Gastrocnemius medialis (tissue), 4 donors: ENCODE measurements at regions not wholly inside any gene's neighbourhood (a gene's known extent, or its start where the extent isn't known, plus 50 kb on each side); places are given as distances from the start of the nearest gene placed in this dataset.

Source experiments
- ATAC-seq, 2 donors: fragments of 150-250 bp; one replicate each; pipeline ENCODE4 v1.9.1; 2016
- DNase-seq, 2 donors: peaks; one replicate each; pipeline ENCODE4 v3.0.0-alpha.2; 2019
- H3K27ac ChIP-seq, 4 donors: fragments of 200-600 bp; sonication (generic); 1 replicate in 1 of 4; 2 replicates in 3 of 4; pipeline ENCODE4 v1.5.1; 2016 to 2018; ENCODE audit warnings: mild to moderate bottlenecking in 2 of 4, moderate library complexity in 1 of 4
- H3K27me3 ChIP-seq, 3 donors: fragments of 200-600 bp; sonication (generic) in 2 of 3; 1 replicate in 1 of 3; 2 replicates in 2 of 3; pipeline versions ENCODE4 v1.5.1 to v1.6.0; 2016 to 2019; ENCODE audit warnings: mild to moderate bottlenecking in 1 of 3, moderate library complexity in 1 of 3
- H3K36me3 ChIP-seq, 2 donors: fragments of 200-600 bp; sonication (generic) in 1 of 2; one replicate each; pipeline ENCODE4 v1.5.1; 2017 to 2018
- H3K4me1 ChIP-seq, 2 donors: fragments of 200-600 bp; sonication (generic) in 1 of 2; one replicate each; pipeline ENCODE4 v1.5.1; 2016 to 2017; ENCODE audit warnings: mild to moderate bottlenecking in 2 of 2
- H3K4me3 ChIP-seq, 4 donors: fragments of 200-600 bp; sonication (generic) in 3 of 4; 1 replicate in 1 of 4; 2 replicates in 3 of 4; pipeline ENCODE4 v1.5.1; 2016 to 2019; ENCODE audit warnings: mild to moderate bottlenecking in 2 of 4
- H3K9me3 ChIP-seq, 3 donors: fragments of 200-600 bp; sonication (generic) in 2 of 3; 1 replicate in 1 of 3; 2 replicates in 2 of 3; pipeline ENCODE4 v1.5.1; 2016 to 2019
- CTCF ChIP-seq, 5 experiments: fragments of 450-650 bp in 3 of 5; fragments of 200-600 bp in 2 of 5; sonication (generic) in 2 of 5; IDR thresholded peaks in 4 of 5; conservative IDR thresholded peaks in 1 of 5; 1 replicate in 4 of 5; 2 replicates in 1 of 5; pipeline ENCODE4 v1.5.1; 2016 to 2019; ENCODE audit warnings: antibody characterized with exemption in 5 of 5, mild to moderate bottlenecking in 3 of 5, moderate library complexity in 3 of 5
- POLR2A ChIP-seq, 2 donors: fragments of 450-650 bp; IDR thresholded peaks; one replicate each; pipeline ENCODE4 v1.6.1; 2017; ENCODE audit warnings: antibody characterized with exemption in 2 of 2, mild to moderate bottlenecking in 2 of 2, moderate library complexity in 2 of 2
- in situ Hi-C, 4 donors: fragments of 200-750 bp; cut with MboI; loops; one replicate each; pipeline versions ENCODE4 v1.15.0 to v1.8.0; 2017; ENCODE audit warnings: low sequenced_read_pairs in 4 of 4
- intact Hi-C: fragments of 100-400 bp; cut with DNase I; formaldehyde crosslinking; loops from one replicate; pipeline ENCODE4 v1.15.1; 2023; ENCODE audit warnings: low total_unique reads

GRCh38 chr6:113317891-113318574 is 539.1 kb upstream of the MARCKS start:
- in situ Hi-C loops (loop anchor here in 1 of 4 donors (25.0 kb wide), 1 partner anchor 544 kb away; the partner anchor contains the start of gene MARCKS), intact Hi-C loops (no loop called here)
- H3K27ac ChIP-seq, result no peak overlapping the region
- TF ChIP-seq POLR2A (IDR thresholded peaks at IDR 0.05) (no peak), CTCF (IDR thresholded peaks at IDR 0.05 in 4 of 5, conservative IDR thresholded peaks at IDR 0.05 in 1 of 5) (no peak)
- no peaks in the 10 kb centered on the region for H3K27me3 ChIP-seq
- no peaks in the 10 kb centered on the region for H3K9me3 ChIP-seq
- H3K36me3 ChIP-seq, result no peaks in the 10 kb centered on the region
- no peak for DNase-seq
- H3K4me3 ChIP-seq, result no peak overlapping the region
- ATAC-seq, result no peak
- H3K4me1 ChIP-seq, result no peaks in the 10 kb centered on the region

- ATAC-seq (no peak), DNase-seq (no peak)
- H3K9me3 ChIP-seq, result no peaks in the 10 kb centered on the region
- H3K4me1 ChIP-seq, result no peaks in the 10 kb centered on the region
- in situ Hi-C loops, result loop anchor here in 1 of 4 donors (25.0 kb wide), 1 partner anchor 544 kb away; the partner anchor contains the start of gene MARCKS
- no peak overlapping the region for H3K4me3 ChIP-seq
- H3K36me3 ChIP-seq, result no peaks in the 10 kb centered on the region
- TF ChIP-seq CTCF (IDR thresholded peaks at IDR 0.05 in 4 of 5, conservative IDR thresholded peaks at IDR 0.05 in 1 of 5) (no peak), POLR2A (IDR thresholded peaks at IDR 0.05) (no peak)
- H3K27ac ChIP-seq, result no peak overlapping the region
- no peaks in the 10 kb centered on the region for H3K27me3 ChIP-seq
- intact Hi-C loops, result no loop called here
Observed at GRCh38 chr6:113318575-113318917, 538.6 kb upstream of the MARCKS start.

GRCh38 chr6:113320653-113321052 is 536.5 kb upstream of the MARCKS start:
- H3K36me3 ChIP-seq, result no peaks in the 10 kb centered on the region
- H3K27me3 ChIP-seq, result no peaks in the 10 kb centered on the region
- no peaks in the 10 kb centered on the region for H3K4me1 ChIP-seq
- H3K27ac ChIP-seq, result no peak overlapping the region
- no peaks in the 10 kb centered on the region for H3K9me3 ChIP-seq
- no peak for ATAC-seq
- intact Hi-C loops (no loop called here), in situ Hi-C loops (loop anchor here in 1 of 4 donors (25.0 kb wide), 1 partner anchor 542 kb away; the partner anchor contains the start of gene MARCKS)
- TF ChIP-seq CTCF (IDR thresholded peaks at IDR 0.05 in 4 of 5, conservative IDR thresholded peaks at IDR 0.05 in 1 of 5) (no peak), POLR2A (IDR thresholded peaks at IDR 0.05) (no peak)
- DNase-seq, result no peak
- no peak overlapping the region for H3K4me3 ChIP-seq

- Histone ChIP-seq H3K9me3 (no peaks in the 10 kb centered on the region), H3K4me3 (no peak overlapping the region), H3K36me3 (no peaks in the 10 kb centered on the region), H3K4me1 (no peaks in the 10 kb centered on the region), H3K27me3 (no peaks in the 10 kb centered on the region), H3K27ac (no peak overlapping the region)
- ATAC-seq (no peak), DNase-seq (no peak)
- TF ChIP-seq CTCF (IDR thresholded peaks at IDR 0.05 in 4 of 5, conservative IDR thresholded peaks at IDR 0.05 in 1 of 5) (no peak), POLR2A (IDR thresholded peaks at IDR 0.05) (no peak)
- in situ Hi-C loops (no loop called here), intact Hi-C loops (no loop called here)
Observed at GRCh38 chr6:113326781-113327180, 530.4 kb upstream of the MARCKS start.
